HPDE6-E6E7 (cell line): ENCODE measurements at regions not wholly inside any gene's neighbourhood (a gene's known extent, or its start where the extent isn't known, plus 50 kb on each side); places are given as distances from the start of the nearest gene placed in this dataset.
"Not testable (repeated sequence)": the region's sequence is repeated elsewhere in the genome, so short reads cannot be mapped to it uniquely, and the experiment has no call there.

ENCODE experiments used
- DNase-seq: peaks from one replicate; pipeline ENCODE4 v3.0.0; 2011; ENCODE audit warnings: missing footprints; ENCODE audit errors: extremely low spot score

- no peak for DNase-seq
Measured at GRCh38 chr13:78867655-78868054, 208.7 kb upstream of the OBI1 start.

GRCh38 chr13:78866076-78866475 is 207.1 kb upstream of the OBI1 start:
- not testable (repeated sequence) for DNase-seq

- DNase-seq = no peak
Measured at GRCh38 chr13:78862446-78862845, 203.5 kb upstream of the OBI1 start.

GRCh38 chr13:78852709-78853108 is 193.8 kb upstream of the OBI1 start:
- no peak for DNase-seq

GRCh38 chr13:78845656-78846365 is 186.9 kb upstream of the OBI1 start:
- DNase-seq = no peak

GRCh38 chr13:78844106-78844505 is 185.2 kb upstream of the OBI1 start:
- DNase-seq = no peak

- DNase-seq = no peak
Measured at GRCh38 chr13:78841358-78841963, 182.5 kb upstream of the OBI1 start.

- DNase-seq = no peak
Measured at GRCh38 chr13:78836238-78836784, 177.4 kb upstream of the OBI1 start.

- no peak for DNase-seq
Measured at GRCh38 chr13:78832461-78832860, 173.5 kb upstream of the OBI1 start.

GRCh38 chr13:78830508-78830907 is 171.6 kb upstream of the OBI1 start:
- no peak for DNase-seq

GRCh38 chr13:78829821-78830220 is 170.9 kb upstream of the OBI1 start:
- no peak for DNase-seq

GRCh38 chr13:78827471-78827870 is 168.5 kb upstream of the OBI1 start:
- DNase-seq = no peak

GRCh38 chr13:78826936-78827335 is 168.0 kb upstream of the OBI1 start:
- no peak for DNase-seq

- DNase-seq = no peak
Measured at GRCh38 chr13:78826312-78826711, 167.4 kb upstream of the OBI1 start.

GRCh38 chr13:78820541-78820940 is 161.6 kb upstream of the OBI1 start:
- no peak for DNase-seq

- DNase-seq = no peak
Measured at GRCh38 chr13:78816592-78816991, 157.6 kb upstream of the OBI1 start.

- no peak for DNase-seq
Measured at GRCh38 chr13:78816154-78816553, 157.2 kb upstream of the OBI1 start.

GRCh38 chr13:78806457-78806856 is 147.5 kb upstream of the OBI1 start:
- no peak for DNase-seq

- DNase-seq = no peak
Measured at GRCh38 chr13:78802912-78803311, 144.0 kb upstream of the OBI1 start.

GRCh38 chr13:78787190-78787589 is 128.2 kb upstream of the OBI1 start:
- no peak for DNase-seq

GRCh38 chr13:78786459-78786858 is 127.5 kb upstream of the OBI1 start:
- DNase-seq = no peak

GRCh38 chr13:78785764-78786163 is 126.8 kb upstream of the OBI1 start:
- no peak for DNase-seq

- no peak for DNase-seq
Measured at GRCh38 chr13:78784014-78784750, 125.2 kb upstream of the OBI1 start.
